CD4-positive, alpha-beta T cell (primary cell): ENCODE measurements at regions not wholly inside any gene's neighbourhood (a gene's known extent, or its start where the extent isn't known, plus 50 kb on each side); places are given as distances from the start of the nearest gene placed in this dataset.

Experiments
- ATAC-seq: fragments of 200-7000 bp; cut with Tn5 transposase; one replicate; pipeline ENCODE4 v1.10.0; 2022; ENCODE audit warnings: mild to moderate bottlenecking; ENCODE audit not compliant: poor library complexity
- CTCF ChIA-PET: fragments of 350-600 bp; sonication (Branson Sonifier 250); formaldehyde crosslinking; loops from one replicate; lab custom pipeline; 2021; ENCODE audit warnings: antibody characterized with exemption, inconsistent platforms; lab: Charles Lee
- POLR2A ChIA-PET: fragments of 350-600 bp; sonication (Branson Sonifier 250); formaldehyde crosslinking; loops from one replicate; lab custom pipeline; 2021; ENCODE audit warnings: antibody characterized with exemption, inconsistent platforms; lab: Charles Lee
- DNase-seq, 14 experiments: peaks; one replicate each; pipeline ENCODE4 v3.0.0-alpha.2; 2013 to 2020; ENCODE audit warnings: mixed read lengths in 2 of 14
- H3K27ac ChIP-seq, 2 donors: one replicate each; pipeline versions ENCODE4 v1.5.1 to v1.7.0; 2013; ENCODE audit warnings: low read length in 2 of 2, low read depth in 1 of 2, mild to moderate bottlenecking in 1 of 2
- H3K27me3 ChIP-seq, 2 experiments: 1 replicate in 1 of 2; 2 replicates in 1 of 2; pipeline versions ENCODE4 v1.6.1 to v1.7.0; 2013; ENCODE audit warnings: low read length in 2 of 2, control low read depth in 1 of 2, mild to moderate bottlenecking in 1 of 2, moderate library complexity in 1 of 2; ENCODE audit not compliant: insufficient read depth in 2 of 2, control insufficient read depth in 1 of 2
- H3K36me3 ChIP-seq: one replicate; pipeline ENCODE4 v1.6.1; 2013; ENCODE audit warnings: low read length, control low read depth; ENCODE audit not compliant: insufficient read depth
- H3K4me1 ChIP-seq: one replicate; pipeline ENCODE4 v1.6.1; 2013; ENCODE audit warnings: low read length, control low read depth; ENCODE audit not compliant: insufficient read depth
- H3K4me3 ChIP-seq: one replicate; pipeline ENCODE4 v1.5.1; 2013; ENCODE audit warnings: mild to moderate bottlenecking, low read length, moderate library complexity
- H3K9me3 ChIP-seq, 2 experiments: 1 replicate in 1 of 2; 2 replicates in 1 of 2; pipeline versions ENCODE4 v1.6.1 to v1.7.0; 2013; ENCODE audit warnings: low read length in 2 of 2, mild to moderate bottlenecking in 2 of 2, control low read depth in 1 of 2, moderate library complexity in 1 of 2; ENCODE audit not compliant: control insufficient read depth in 1 of 2, insufficient read depth in 1 of 2
- H3K27ac Mint-ChIP-seq: one replicate; pipeline ENCODE4 v1.8.0; 2020; ENCODE audit warnings: mixed read lengths
- H3K27me3 Mint-ChIP-seq: one replicate; pipeline ENCODE4 v1.8.0; 2021; ENCODE audit warnings: mixed read lengths
- H3K36me3 Mint-ChIP-seq: one replicate; pipeline ENCODE4 v1.8.0; 2021; ENCODE audit warnings: low read depth, mixed read lengths
- H3K4me1 Mint-ChIP-seq: one replicate; pipeline ENCODE4 v1.8.0; 2021; ENCODE audit warnings: low read depth, mixed read lengths
- H3K4me3 Mint-ChIP-seq: one replicate; pipeline ENCODE4 v1.8.0; 2020; ENCODE audit warnings: mild to moderate bottlenecking, mixed read lengths
- H3K9me3 Mint-ChIP-seq: one replicate; pipeline ENCODE4 v1.8.0; 2020; ENCODE audit warnings: mixed read lengths
- intact Hi-C, 2 experiments: fragments of 100-400 bp; cut with DNase I in 1 of 2; cut with micrococcal nuclease in 1 of 2; formaldehyde crosslinking; loops; one replicate each; pipeline versions ENCODE4 v1.15.1 to v1.9.0; 2023 to 2025; cut with DNase I, micrococcal nuclease
- TF ChIP-seq, protein P1 (sequence below): fragments of 200-600 bp; IDR thresholded peaks from one replicate; pipeline ENCODE4 v1.8.0; 2022; ENCODE audit warnings: antibody characterized with exemption, mild to moderate bottlenecking

DNA sequence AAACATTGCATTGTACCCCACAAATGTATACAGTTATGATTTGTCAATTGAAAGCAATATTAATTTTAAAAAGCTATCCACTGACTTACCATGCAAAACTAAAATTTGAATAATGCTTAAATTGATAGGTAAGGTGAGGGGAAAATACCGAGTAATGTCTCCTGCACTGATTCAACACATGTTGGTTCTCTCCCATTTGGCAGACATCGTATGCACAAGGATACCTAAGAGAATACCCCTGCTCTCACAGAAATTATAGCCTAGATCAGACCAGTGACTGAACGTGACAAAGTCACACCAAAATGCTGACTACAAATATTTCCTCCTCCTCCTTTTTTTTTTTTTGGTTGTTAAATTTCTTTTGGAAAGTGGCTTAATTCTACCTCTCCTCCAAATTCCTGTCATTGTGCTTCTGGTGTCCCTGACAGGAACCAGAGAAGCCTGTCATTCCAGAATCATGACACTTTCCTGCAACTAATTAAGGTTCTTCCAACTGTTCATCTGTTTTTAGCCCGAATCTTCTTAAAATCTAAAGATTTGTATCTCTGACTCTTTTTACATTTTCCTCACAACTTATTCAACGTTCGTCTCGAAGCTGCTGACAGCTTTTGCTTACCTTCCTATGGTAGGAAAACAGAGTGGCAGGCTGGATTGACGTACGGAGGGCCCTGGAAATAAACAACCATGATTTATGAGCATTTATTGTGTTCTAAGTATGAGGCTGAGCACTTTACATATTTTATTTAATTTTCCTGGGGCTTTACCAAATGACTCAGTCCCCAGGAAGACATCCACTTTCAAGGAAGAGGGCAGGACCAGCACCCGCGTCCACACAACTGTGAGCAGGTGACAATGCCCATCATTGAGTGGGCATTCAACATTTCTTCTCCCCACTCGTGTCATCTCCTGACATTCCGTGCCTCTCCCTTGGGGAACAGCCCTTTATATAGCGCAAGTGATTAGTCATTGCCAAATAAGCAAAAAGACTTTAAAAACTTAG lies 57.9 kb upstream of the KCNE2 start:
- Mint-ChIP-seq H3K9me3 (peaks cover 2% of the 10 kb centered on the region), H3K4me1 (no peaks in the 10 kb centered on the region), H3K27me3 (peaks cover 5% of the 10 kb centered on the region), H3K27ac (no peak overlapping the region), H3K4me3 (no peak overlapping the region), H3K36me3 (no peaks in the 10 kb centered on the region)
- no peak for ATAC-seq
- Histone ChIP-seq H3K4me3 (no peak overlapping the region), H3K9me3 (no peaks in the 10 kb centered on the region), H3K27ac (no peak overlapping the region), H3K27me3 (no peaks in the 10 kb centered on the region), H3K36me3 (no peaks in the 10 kb centered on the region), H3K4me1 (no peaks in the 10 kb centered on the region)
- intact Hi-C loops = no loop called here
- CTCF ChIA-PET = no interaction called here
- POLR2A ChIA-PET = no interaction called here
- DNase-seq = no peak
- TF ChIP-seq, protein P1, sequence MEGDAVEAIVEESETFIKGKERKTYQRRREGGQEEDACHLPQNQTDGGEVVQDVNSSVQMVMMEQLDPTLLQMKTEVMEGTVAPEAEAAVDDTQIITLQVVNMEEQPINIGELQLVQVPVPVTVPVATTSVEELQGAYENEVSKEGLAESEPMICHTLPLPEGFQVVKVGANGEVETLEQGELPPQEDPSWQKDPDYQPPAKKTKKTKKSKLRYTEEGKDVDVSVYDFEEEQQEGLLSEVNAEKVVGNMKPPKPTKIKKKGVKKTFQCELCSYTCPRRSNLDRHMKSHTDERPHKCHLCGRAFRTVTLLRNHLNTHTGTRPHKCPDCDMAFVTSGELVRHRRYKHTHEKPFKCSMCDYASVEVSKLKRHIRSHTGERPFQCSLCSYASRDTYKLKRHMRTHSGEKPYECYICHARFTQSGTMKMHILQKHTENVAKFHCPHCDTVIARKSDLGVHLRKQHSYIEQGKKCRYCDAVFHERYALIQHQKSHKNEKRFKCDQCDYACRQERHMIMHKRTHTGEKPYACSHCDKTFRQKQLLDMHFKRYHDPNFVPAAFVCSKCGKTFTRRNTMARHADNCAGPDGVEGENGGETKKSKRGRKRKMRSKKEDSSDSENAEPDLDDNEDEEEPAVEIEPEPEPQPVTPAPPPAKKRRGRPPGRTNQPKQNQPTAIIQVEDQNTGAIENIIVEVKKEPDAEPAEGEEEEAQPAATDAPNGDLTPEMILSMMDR = no peak

GRCh38 chr21:34307991-34308532 lies 55.7 kb upstream of the KCNE2 start:
- no peak overlapping the region for H3K27ac Mint-ChIP-seq
- Histone ChIP-seq H3K4me3 (no peak overlapping the region), H3K27ac (no peak overlapping the region), H3K4me1 (no peaks in the 10 kb centered on the region), H3K27me3 (no peaks in the 10 kb centered on the region), H3K9me3 (no peaks in the 10 kb centered on the region), H3K36me3 (no peaks in the 10 kb centered on the region)
- ATAC-seq = no peak
- TF ChIP-seq, protein P1 = no peak
- no peak for DNase-seq
- POLR2A ChIA-PET = no interaction called here
- intact Hi-C loops = no loop called here
- no peaks in the 10 kb centered on the region for H3K36me3 Mint-ChIP-seq
- H3K9me3 Mint-ChIP-seq = peaks cover 2% of the 10 kb centered on the region
- peaks cover 5% of the 10 kb centered on the region for H3K27me3 Mint-ChIP-seq
- H3K4me1 Mint-ChIP-seq = no peaks in the 10 kb centered on the region
- CTCF ChIA-PET = no interaction called here
- H3K4me3 Mint-ChIP-seq = no peak overlapping the region

GRCh38 chr21:34311561-34312330 lies 52.1 kb upstream of the KCNE2 start:
- Histone ChIP-seq H3K27ac (no peak overlapping the region), H3K9me3 (no peaks in the 10 kb centered on the region), H3K4me3 (no peak overlapping the region), H3K27me3 (no peaks in the 10 kb centered on the region), H3K36me3 (no peaks in the 10 kb centered on the region), H3K4me1 (no peaks in the 10 kb centered on the region)
- TF ChIP-seq, protein P1 = no peak
- Mint-ChIP-seq H3K27ac (no peak overlapping the region), H3K4me3 (no peak overlapping the region), H3K4me1 (no peaks in the 10 kb centered on the region), H3K36me3 (no peaks in the 10 kb centered on the region), H3K9me3 (no peaks in the 10 kb centered on the region), H3K27me3 (peaks cover 15% of the 10 kb centered on the region)
- CTCF ChIA-PET = interaction anchor here (1.3 kb wide), 1 partner anchor 36 kb away, joined by 3 read pairs; no protein-coding TSS in a partner anchor
- intact Hi-C loops = loop anchor here in 1 of 2 experiments (10.0 kb wide), 1 partner anchor 57 kb away; no protein-coding TSS in a partner anchor
- ATAC-seq (no peak), DNase-seq (no peak)
- POLR2A ChIA-PET = no interaction called here
